Neural cell (in vitro differentiated cells): ENCODE measurements at regions not wholly inside any gene's neighbourhood (a gene's known extent, or its start where the extent isn't known, plus 50 kb on each side); places are given as distances from the start of the nearest gene placed in this dataset.

Experiments used
- H2AFZ ChIP-seq: fragments of 200-600, 300-800 bp; sonication (generic), shearing (Covaris generic); 2 replicates; pipeline ENCODE4 v1.6.0; 2014; ENCODE audit warnings: low read depth, mild to moderate bottlenecking, antibody characterized with exemption, low read length, moderate library complexity
- H3F3A ChIP-seq: fragments of 200-600 bp; shearing (Covaris generic); 2 replicates; pipeline ENCODE4 v1.6.1; 2016; ENCODE audit warnings: mild to moderate bottlenecking, moderate library complexity, mixed read lengths, antibody characterized with exemption, low read length; ENCODE audit not compliant: insufficient read depth, poor library complexity, severe bottlenecking
- H3K27ac ChIP-seq: fragments of 200-600, 300-800 bp; sonication (generic), shearing (Covaris generic); 2 replicates; pipeline ENCODE4 v1.5.1; 2014; ENCODE audit warnings: mild to moderate bottlenecking, low read length, moderate library complexity
- H3K27me3 ChIP-seq: fragments of 300-800, 200-600 bp; sonication (generic), shearing (Covaris generic); 2 replicates; pipeline ENCODE4 v1.6.0; 2014; ENCODE audit warnings: mild to moderate bottlenecking, low read depth, low read length, moderate library complexity; ENCODE audit not compliant: insufficient read depth
- H3K36me3 ChIP-seq: fragments of 300-800, 200-600 bp; sonication (generic), shearing (Covaris generic); 2 replicates; pipeline ENCODE4 v1.5.1; 2014; ENCODE audit warnings: mild to moderate bottlenecking, antibody characterized with exemption, low read length, moderate library complexity; ENCODE audit not compliant: insufficient read depth
- H3K4me2 ChIP-seq: fragments of 300-800, 200-600 bp; sonication (generic), shearing (Covaris generic); 2 replicates; pipeline ENCODE4 v1.6.0; 2014; ENCODE audit warnings: mild to moderate bottlenecking, low read length
- H3K4me3 ChIP-seq: fragments of 300-800, 200-600 bp; sonication (generic), shearing (Covaris generic); 2 replicates; pipeline ENCODE4 v1.5.1; 2014; ENCODE audit warnings: mild to moderate bottlenecking, low read length, moderate library complexity
- H3K79me2 ChIP-seq: fragments of 200-600 bp; shearing (Covaris generic); replicated peaks from 2 replicates; pipeline ENCODE4 v1.6.0; 2014; ENCODE audit warnings: mild to moderate bottlenecking, low read length, moderate library complexity; ENCODE audit not compliant: insufficient read depth
- H3K9ac ChIP-seq: fragments of 300-800, 200-600 bp; sonication (generic), shearing (Covaris generic); 2 replicates; pipeline ENCODE4 v1.6.1; 2016; ENCODE audit warnings: mild to moderate bottlenecking, low read length, mixed read lengths
- H3K9me2 ChIP-seq: fragments of 200-600 bp; shearing (Covaris generic); 2 replicates; pipeline ENCODE4 v1.6.1; 2016; ENCODE audit warnings: mild to moderate bottlenecking, low read length, mixed read lengths; ENCODE audit not compliant: insufficient read depth
- H3K9me3 ChIP-seq: fragments of 200-600, 300-800 bp; sonication (generic), shearing (Covaris generic); 2 replicates; pipeline ENCODE4 v1.6.1; 2016; ENCODE audit warnings: mild to moderate bottlenecking, mixed run types, low read length, moderate library complexity, mixed read lengths
- H4K20me1 ChIP-seq: fragments of 200-600 bp; shearing (Covaris generic); 2 replicates; pipeline ENCODE4 v1.6.1; 2016; ENCODE audit warnings: mild to moderate bottlenecking, mixed run types; ENCODE audit not compliant: insufficient read depth
- CTCF ChIP-seq: fragments of 450-650 bp; IDR thresholded peaks from 2 replicates; pipeline ENCODE4 v1.5.1; 2014; ENCODE audit warnings: antibody characterized with exemption, mild to moderate bottlenecking, moderate library complexity; ENCODE audit not compliant: poor library complexity, severe bottlenecking
- EP300 ChIP-seq: fragments of 450-650 bp; conservative IDR thresholded peaks from 2 replicates; pipeline ENCODE4 v1.6.1; 2014; ENCODE audit warnings: antibody characterized with exemption, mild to moderate bottlenecking, moderate library complexity; ENCODE audit not compliant: poor library complexity, severe bottlenecking
- EZH2 ChIP-seq: fragments of 200-600, 300-800 bp; shearing (Covaris generic), sonication (generic); IDR thresholded peaks from 2 replicates; pipeline ENCODE4 v1.6.1; 2014; ENCODE audit warnings: antibody characterized with exemption, low read length, borderline replicate concordance, mild to moderate bottlenecking; ENCODE audit not compliant: insufficient read depth, poor library complexity, severe bottlenecking
- MXI1 ChIP-seq: fragments of 450-650 bp; conservative IDR thresholded peaks from 2 replicates; pipeline ENCODE4 v1.6.1; 2014; ENCODE audit warnings: antibody characterized with exemption, mild to moderate bottlenecking; ENCODE audit not compliant: poor library complexity, severe bottlenecking
- POLR2AphosphoS5 ChIP-seq: IDR thresholded peaks from 2 replicates; pipeline ENCODE4 v1.6.1; 2012
- RAD21 ChIP-seq: fragments of 450-650 bp; conservative IDR thresholded peaks from 2 replicates; pipeline ENCODE4 v1.6.1; 2014; ENCODE audit warnings: antibody characterized with exemption, mild to moderate bottlenecking, moderate library complexity
- REST ChIP-seq: IDR thresholded peaks from 2 replicates; pipeline ENCODE4 v1.6.1; 2012; ENCODE audit warnings: borderline replicate concordance
- SMC3 ChIP-seq: fragments of 450-650 bp; conservative IDR thresholded peaks from 2 replicates; pipeline ENCODE4 v1.6.1; 2014; ENCODE audit warnings: antibody characterized with exemption, mild to moderate bottlenecking, moderate library complexity; ENCODE audit not compliant: poor library complexity
- TAF1 ChIP-seq: IDR thresholded peaks from 2 replicates; pipeline ENCODE4 v1.6.1; 2012; ENCODE audit warnings: low read depth

- Histone ChIP-seq H2AFZ (no peak overlapping the region), H3K27ac (no peak overlapping the region), H3K9me2 (no peaks in the 10 kb centered on the region), H3K27me3 (no peaks in the 10 kb centered on the region), H4K20me1 (no peaks in the 10 kb centered on the region), H3K4me3 (no peak overlapping the region), H3K4me2 (no peak overlapping the region), H3K9ac (no peak overlapping the region), H3K36me3 (no peaks in the 10 kb centered on the region), H3F3A (no peaks in the 10 kb centered on the region), H3K9me3 (no peaks in the 10 kb centered on the region), H3K79me2 (no peaks in the 10 kb centered on the region)
- TF ChIP-seq SMC3 (no peak), REST (no peak), MXI1 (no peak), POLR2AphosphoS5 (no peak), TAF1 (no peak), RAD21 (no peak), EZH2 (no peak), EP300 (no peak), CTCF (no peak)
These were observed 684.4 kb downstream of the ZEB2 start for GRCh38 chr2:143835481-143835880.

- Histone ChIP-seq H3K4me2 (no peak overlapping the region), H3K9ac (no peak overlapping the region), H3K79me2 (no peaks in the 10 kb centered on the region), H3K9me3 (no peaks in the 10 kb centered on the region), H2AFZ (no peak overlapping the region), H4K20me1 (no peaks in the 10 kb centered on the region), H3K9me2 (no peaks in the 10 kb centered on the region), H3F3A (no peaks in the 10 kb centered on the region), H3K36me3 (no peaks in the 10 kb centered on the region), H3K27ac (no peak overlapping the region), H3K27me3 (no peaks in the 10 kb centered on the region), H3K4me3 (no peak overlapping the region)
- no peak for TF ChIP-seq POLR2AphosphoS5
- no peak for TF ChIP-seq EP300
- no peak for TF ChIP-seq MXI1
- TF ChIP-seq REST: no peak
- TF ChIP-seq EZH2: no peak
- no peak for TF ChIP-seq TAF1
- TF ChIP-seq CTCF: no peak
- no peak for TF ChIP-seq SMC3
- TF ChIP-seq RAD21: no peak
These were observed 686.8 kb downstream of the ZEB2 start for GRCh38 chr2:143833015-143833660.
